IMR-90 (cell line): ENCODE measurements at regions not wholly inside any gene's neighbourhood (a gene's known extent, or its start where the extent isn't known, plus 50 kb on each side); places are given as distances from the start of the nearest gene placed in this dataset.

Experiments used
- ATAC-seq: fragments of 200-7000 bp; cut with Tn5 transposase; 2 replicates; pipeline ENCODE4 v1.9.1; 2020; ENCODE audit warnings: low read depth, mild to moderate bottlenecking, moderate library complexity
- BruUV-seq: library from RNA; stranded (reverse); fragments of 400-500 nt; replicated peaks from 2 replicates; lab custom pipeline; 2021; lab: Mats Ljungman, UMichigan
- CTCF ChIA-PET: fragments of 300-600 bp; formaldehyde crosslinking; extraction: SDS; loops from one replicate; lab custom pipeline; 2021; ENCODE audit warnings: antibody characterized with exemption; lab: Yijun Ruan, JAX
- POLR2A ChIA-PET: fragments of 300-600 bp; sonication (Branson Sonifier 250); formaldehyde crosslinking; loops from one replicate; lab custom pipeline; 2022; ENCODE audit warnings: antibody characterized with exemption; ENCODE audit not compliant: unreplicated experiment; lab: Charles Lee
- DNase-seq: peaks from one replicate; pipeline ENCODE4 v3.0.0; 2013
- H2AFZ ChIP-seq: replicated peaks from 2 replicates; pipeline ENCODE3; 2013; ENCODE audit warnings: low read length, mild to moderate bottlenecking; ENCODE audit not compliant: poor library complexity
- H2AK5ac ChIP-seq: 2 replicates; pipeline ENCODE4 v1.6.1; 2013; ENCODE audit warnings: low read depth, low read length, inconsistent platforms
- H2AK9ac ChIP-seq: replicated peaks from 2 replicates; pipeline ENCODE3; 2013; ENCODE audit warnings: mild to moderate bottlenecking, low read depth, low read length, moderate library complexity; ENCODE audit not compliant: poor library complexity
- H2BK120ac ChIP-seq: 2 replicates; pipeline ENCODE4 v1.6.1; 2013; ENCODE audit warnings: low read depth, low read length, inconsistent platforms
- H2BK15ac ChIP-seq: 3 replicates; pipeline ENCODE4 v1.6.1; 2013; ENCODE audit warnings: low read depth, low read length, inconsistent platforms
- H2BK20ac ChIP-seq: 2 replicates; pipeline ENCODE4 v1.6.1; 2013; ENCODE audit warnings: low read depth, mild to moderate bottlenecking, inconsistent platforms, low read length, moderate library complexity
- H2BK5ac ChIP-seq: 2 replicates; pipeline ENCODE4 v1.6.1; 2013; ENCODE audit warnings: mild to moderate bottlenecking, low read depth, low read length, inconsistent platforms; ENCODE audit not compliant: poor library complexity, severe bottlenecking
- H3K14ac ChIP-seq: replicated peaks from 2 replicates; pipeline ENCODE4 v1.6.1; 2013; ENCODE audit warnings: low read depth, low read length, inconsistent platforms
- H3K18ac ChIP-seq: 2 replicates; pipeline ENCODE4 v1.6.1; 2013; ENCODE audit warnings: low read depth, low read length, control low read depth
- H3K23ac ChIP-seq: 2 replicates; pipeline ENCODE4 v1.6.1; 2013; ENCODE audit warnings: low read depth, low read length, inconsistent platforms
- H3K27ac ChIP-seq: 2 replicates; pipeline ENCODE4 v1.5.1; 2013; ENCODE audit warnings: mild to moderate bottlenecking, control low read depth, low read length; ENCODE audit not compliant: insufficient read depth
- H3K27me3 ChIP-seq: 2 replicates; pipeline ENCODE4 v1.6.1; 2013; ENCODE audit warnings: low read length; ENCODE audit not compliant: control insufficient read depth, insufficient read depth
- H3K36me3 ChIP-seq: 2 replicates; pipeline ENCODE4 v1.6.1; 2013; ENCODE audit warnings: low read length, mixed read lengths; ENCODE audit not compliant: control insufficient read depth, insufficient read depth
- H3K4ac ChIP-seq: 2 replicates; pipeline ENCODE4 v1.6.1; 2013; ENCODE audit warnings: low read depth, low read length, inconsistent platforms
- H3K4me1 ChIP-seq: 2 replicates; pipeline ENCODE4 v1.6.1; 2013; ENCODE audit warnings: low read length, mixed read lengths; ENCODE audit not compliant: control insufficient read depth, insufficient read depth
- H3K4me2 ChIP-seq: 2 replicates; pipeline ENCODE4 v1.6.1; 2013; ENCODE audit warnings: low read depth, mild to moderate bottlenecking, control low read depth, low read length, moderate library complexity
- H3K4me3 ChIP-seq: 2 replicates; pipeline ENCODE4 v1.5.1; 2013; ENCODE audit warnings: low read depth, mild to moderate bottlenecking, control low read depth, low read length, moderate library complexity; ENCODE audit not compliant: insufficient read depth
- H3K56ac ChIP-seq: 2 replicates; pipeline ENCODE4 v1.6.1; 2013; ENCODE audit warnings: low read length, inconsistent platforms; ENCODE audit not compliant: insufficient read depth; ENCODE audit errors: extremely low read depth
- H3K79me1 ChIP-seq, 2 experiments: 2 replicates each; pipeline ENCODE4 v1.6.1; 2013; ENCODE audit warnings: low read length in 2 of 2, inconsistent platforms in 1 of 2, low read depth in 1 of 2
- H3K9ac ChIP-seq: 2 replicates; pipeline ENCODE4 v1.6.1; 2013; ENCODE audit warnings: low read depth, low read length, control low read depth
- H3K9me1 ChIP-seq: 2 replicates; pipeline ENCODE4 v1.6.1; 2013; ENCODE audit warnings: low read length, inconsistent platforms; ENCODE audit not compliant: insufficient read depth
- H3K9me3 ChIP-seq: 2 replicates; pipeline ENCODE4 v1.6.1; 2013; ENCODE audit warnings: low read length; ENCODE audit not compliant: control insufficient read depth, insufficient read depth
- H4K20me1 ChIP-seq: 2 replicates; pipeline ENCODE4 v1.6.1; 2013; ENCODE audit warnings: low read length, inconsistent platforms; ENCODE audit not compliant: insufficient read depth
- H4K5ac ChIP-seq: 2 replicates; pipeline ENCODE4 v1.6.1; 2013; ENCODE audit warnings: mild to moderate bottlenecking, low read depth, low read length, control low read depth
- H4K8ac ChIP-seq, 2 experiments: 2 replicates each; pipeline ENCODE4 v1.6.1; 2013; ENCODE audit warnings: low read depth in 2 of 2, low read length in 2 of 2, control low read depth in 1 of 2, inconsistent platforms in 1 of 2
- H4K91ac ChIP-seq: 2 replicates; pipeline ENCODE4 v1.6.1; 2013; ENCODE audit warnings: low read depth, low read length, inconsistent platforms; ENCODE audit not compliant: insufficient read depth
- MAZ ChIP-seq: IDR thresholded peaks from 2 replicates; pipeline ENCODE4 v1.6.1; 2012; ENCODE audit warnings: low read depth, mild to moderate bottlenecking, low read length, improper control_type of control experiment, moderate library complexity, borderline replicate concordance
- NFE2L2 ChIP-seq: fragments of 150-350 bp; IDR thresholded peaks from 2 replicates; pipeline ENCODE4 v1.6.1; 2016; ENCODE audit warnings: low read depth, mild to moderate bottlenecking, low read length
- POLR2A ChIP-seq: IDR thresholded peaks from 2 replicates; pipeline ENCODE4 v1.6.1; 2012; ENCODE audit warnings: mild to moderate bottlenecking, low read depth, low read length
- WGBS, 2 experiments: methylation state at CpG; one replicate each; pipeline versions ENCODE4 v1.1.5 to v1.1.7; 2013; ENCODE audit warnings: missing lambda C conversion rate in 2 of 2; ENCODE audit not compliant: insufficient read length in 1 of 2; ENCODE audit errors: extremely low coverage in 2 of 2; 5-methylcytosine and 5-hydroxymethylcytosine counted together
- dilution Hi-C: fragments of 300-500 bp; cut with HindIII; formaldehyde crosslinking; loops from one replicate; pipeline ENCODE4 v1.14.3; 2018; ENCODE audit warnings: low sequenced_read_pairs; ENCODE audit not compliant: unreplicated experiment
- in situ Hi-C: fragments of 300-500 bp; cut with MboI; formaldehyde crosslinking; loops from 3 replicates; pipeline ENCODE4 v1.14.3; 2019; ENCODE audit warnings: low sequenced_read_pairs, inconsistent platforms, mixed read lengths
- intact Hi-C: fragments of 100-400 bp; cut with micrococcal nuclease; formaldehyde crosslinking; loops from 2 replicates; pipeline ENCODE4 v1.10.0; 2022
- TF ChIP-seq, protein P1 (sequence below): fragments of 150-350 bp; IDR thresholded peaks from 2 replicates; pipeline ENCODE4 v1.6.1; 2016; ENCODE audit warnings: low read depth, mild to moderate bottlenecking, low read length, moderate library complexity, borderline replicate concordance

DNA sequence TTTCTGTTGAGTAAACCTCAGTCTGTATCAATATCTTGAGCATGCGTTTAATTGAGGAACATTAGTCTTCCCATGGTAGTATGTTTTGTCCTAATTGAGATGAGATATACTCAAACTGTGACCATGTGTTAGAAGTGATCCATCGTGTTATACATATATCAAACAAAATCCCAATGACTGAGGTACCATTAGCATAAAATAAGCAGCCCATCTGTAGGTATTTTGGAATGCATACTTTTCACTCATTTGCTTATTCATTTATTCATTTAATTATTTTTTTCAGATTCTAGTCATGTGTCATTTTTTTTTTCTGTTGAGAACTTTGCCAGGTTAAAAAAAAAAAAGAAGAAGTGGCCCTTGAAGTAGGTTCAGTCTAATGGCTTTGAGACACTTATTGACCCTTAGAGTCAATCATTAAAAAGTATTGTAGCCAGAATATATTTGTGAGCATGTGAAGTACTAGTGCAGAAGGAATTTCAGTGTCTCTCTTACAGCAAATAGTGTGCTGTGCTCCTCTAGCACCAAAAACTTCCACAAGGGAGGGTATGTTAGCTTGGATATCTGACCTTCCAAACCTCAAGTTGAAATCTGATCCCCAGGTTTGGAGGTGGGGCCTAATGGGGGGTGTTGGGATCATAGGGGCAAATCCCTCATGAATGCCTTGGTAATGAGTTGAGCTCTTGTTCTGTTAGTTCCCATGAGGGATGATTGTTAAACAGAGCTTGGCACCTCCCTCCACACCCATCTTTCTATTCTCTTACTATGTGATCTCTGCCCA lies 130.8 kb upstream of the NPY2R start:
- in situ Hi-C loops = no loop called here

More for the DNA sequence above, 130.8 kb upstream of the NPY2R start:
- H3K56ac ChIP-seq = no peak overlapping the region
- H3K4me1 ChIP-seq = no peaks in the 10 kb centered on the region
- H3K9me3 ChIP-seq = no peaks in the 10 kb centered on the region
- H2BK5ac ChIP-seq = no peak overlapping the region
- no CpG with 5 or more reads among the region's 2 CpGs for WGBS, 2 experiments
- no peak overlapping the region for H4K91ac ChIP-seq
- H3K36me3 ChIP-seq = no peaks in the 10 kb centered on the region
- no peak overlapping the region for H3K4me3 ChIP-seq
- POLR2A ChIA-PET = no interaction called here
- H3K4me2 ChIP-seq = no peak overlapping the region
- H3K27me3 ChIP-seq = no peaks in the 10 kb centered on the region
- H2AK9ac ChIP-seq = no peak overlapping the region
- no peak overlapping the region for H3K18ac ChIP-seq
- no peak overlapping the region for H2BK15ac ChIP-seq
- H4K5ac ChIP-seq = no peak overlapping the region
- H2BK20ac ChIP-seq = no peak overlapping the region
- H3K27ac ChIP-seq = no peak overlapping the region
- dilution Hi-C loops = no loop called here
- H3K79me1 ChIP-seq = no peaks in the 10 kb centered on the region
- CTCF ChIA-PET = no interaction called here
- H2AK5ac ChIP-seq = no peak overlapping the region
- no peak overlapping the region for H3K4ac ChIP-seq
- H4K8ac ChIP-seq = no peak overlapping the region
- no peak overlapping the region for H3K23ac ChIP-seq
- ATAC-seq = no peak
- no peak overlapping the region for H3K9ac ChIP-seq
- H2AFZ ChIP-seq = no peak overlapping the region
- BruUV-seq = no TSS peak
- intact Hi-C loops = no loop called here
- no peak overlapping the region for H3K14ac ChIP-seq
- H2BK120ac ChIP-seq = no peak overlapping the region
- H3K9me1 ChIP-seq = no peaks in the 10 kb centered on the region
- H4K20me1 ChIP-seq = no peaks in the 10 kb centered on the region
- DNase-seq = no peak
- no peak for TF ChIP-seq MAZ
- TF ChIP-seq POLR2A = no peak
- TF ChIP-seq, protein P1, sequence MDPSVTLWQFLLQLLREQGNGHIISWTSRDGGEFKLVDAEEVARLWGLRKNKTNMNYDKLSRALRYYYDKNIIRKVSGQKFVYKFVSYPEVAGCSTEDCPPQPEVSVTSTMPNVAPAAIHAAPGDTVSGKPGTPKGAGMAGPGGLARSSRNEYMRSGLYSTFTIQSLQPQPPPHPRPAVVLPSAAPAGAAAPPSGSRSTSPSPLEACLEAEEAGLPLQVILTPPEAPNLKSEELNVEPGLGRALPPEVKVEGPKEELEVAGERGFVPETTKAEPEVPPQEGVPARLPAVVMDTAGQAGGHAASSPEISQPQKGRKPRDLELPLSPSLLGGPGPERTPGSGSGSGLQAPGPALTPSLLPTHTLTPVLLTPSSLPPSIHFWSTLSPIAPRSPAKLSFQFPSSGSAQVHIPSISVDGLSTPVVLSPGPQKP = no peak
- TF ChIP-seq NFE2L2 = no peak
